ENCODE measurements at regions not wholly inside any gene's neighbourhood (a gene's known extent, or its start where the extent isn't known, plus 50 kb on each side); places are given as distances from the start of the nearest gene placed in this dataset.

DNA sequence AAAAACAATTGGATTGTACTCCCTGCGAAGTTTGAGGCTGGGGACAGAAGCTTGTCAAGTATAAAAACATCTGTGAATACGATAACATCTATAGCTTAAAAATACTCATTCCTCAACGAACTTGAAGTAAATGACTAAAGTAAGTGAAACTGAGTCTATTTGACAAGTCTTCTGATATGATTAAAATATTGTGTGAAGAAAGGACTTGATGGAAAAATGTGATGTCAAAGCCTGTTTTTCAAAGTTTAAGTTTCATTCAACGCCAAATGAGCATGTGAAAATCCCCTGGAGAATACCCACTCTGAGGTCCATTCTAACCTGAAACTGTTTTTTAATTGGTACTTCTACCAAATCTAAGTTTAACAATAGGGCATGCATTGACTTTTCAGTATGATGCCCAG, 122.3 kb upstream of the MDFIC start:
- WGBS, 2 experiments (ENCODE audit: insufficient coverage in 1 of 2, insufficient read length in 1 of 2): 84 to 87% methylated on average over 2 to 4 of the region's 4 CpGs
- Histone ChIP-seq H3K36me3 (ENCODE audit: control insufficient read depth, insufficient read depth, low read length) (no peaks in the 10 kb centered on the region), H3K9me3 (ENCODE audit: control insufficient read depth, low read length) (no peaks in the 10 kb centered on the region), H3K27me3 (ENCODE audit: control insufficient read depth, insufficient read depth, low read length, poor library complexity, severe bottlenecking) (no peaks in the 10 kb centered on the region), H3K4me3 (ENCODE audit: low read length) (no peak overlapping the region), H3K4me1 (ENCODE audit: control insufficient read depth, insufficient read depth, low read length) (no peaks in the 10 kb centered on the region), H3K27ac (ENCODE audit: low read depth, low read length) (no peak overlapping the region), H3K9ac (ENCODE audit: extremely low read depth, low read length, poor library complexity, severe bottlenecking) (no peak overlapping the region)
- no peak overlapping the region for H3K4me3 Mint-ChIP-seq
- H3K9me3 Mint-ChIP-seq: no peaks in the 10 kb centered on the region
- no peaks in the 10 kb centered on the region for H3K36me3 Mint-ChIP-seq (ENCODE audit: low read depth)
- H3K4me1 Mint-ChIP-seq: no peaks in the 10 kb centered on the region
- TF ChIP-seq, protein P1, sequence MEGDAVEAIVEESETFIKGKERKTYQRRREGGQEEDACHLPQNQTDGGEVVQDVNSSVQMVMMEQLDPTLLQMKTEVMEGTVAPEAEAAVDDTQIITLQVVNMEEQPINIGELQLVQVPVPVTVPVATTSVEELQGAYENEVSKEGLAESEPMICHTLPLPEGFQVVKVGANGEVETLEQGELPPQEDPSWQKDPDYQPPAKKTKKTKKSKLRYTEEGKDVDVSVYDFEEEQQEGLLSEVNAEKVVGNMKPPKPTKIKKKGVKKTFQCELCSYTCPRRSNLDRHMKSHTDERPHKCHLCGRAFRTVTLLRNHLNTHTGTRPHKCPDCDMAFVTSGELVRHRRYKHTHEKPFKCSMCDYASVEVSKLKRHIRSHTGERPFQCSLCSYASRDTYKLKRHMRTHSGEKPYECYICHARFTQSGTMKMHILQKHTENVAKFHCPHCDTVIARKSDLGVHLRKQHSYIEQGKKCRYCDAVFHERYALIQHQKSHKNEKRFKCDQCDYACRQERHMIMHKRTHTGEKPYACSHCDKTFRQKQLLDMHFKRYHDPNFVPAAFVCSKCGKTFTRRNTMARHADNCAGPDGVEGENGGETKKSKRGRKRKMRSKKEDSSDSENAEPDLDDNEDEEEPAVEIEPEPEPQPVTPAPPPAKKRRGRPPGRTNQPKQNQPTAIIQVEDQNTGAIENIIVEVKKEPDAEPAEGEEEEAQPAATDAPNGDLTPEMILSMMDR (conservative IDR thresholded peaks at IDR 0.05): no peak
- H3K27me3 Mint-ChIP-seq (ENCODE audit: insufficient read depth): no peaks in the 10 kb centered on the region
- no peak overlapping the region for H3K27ac Mint-ChIP-seq
- no peak for DNase-seq

DNA sequence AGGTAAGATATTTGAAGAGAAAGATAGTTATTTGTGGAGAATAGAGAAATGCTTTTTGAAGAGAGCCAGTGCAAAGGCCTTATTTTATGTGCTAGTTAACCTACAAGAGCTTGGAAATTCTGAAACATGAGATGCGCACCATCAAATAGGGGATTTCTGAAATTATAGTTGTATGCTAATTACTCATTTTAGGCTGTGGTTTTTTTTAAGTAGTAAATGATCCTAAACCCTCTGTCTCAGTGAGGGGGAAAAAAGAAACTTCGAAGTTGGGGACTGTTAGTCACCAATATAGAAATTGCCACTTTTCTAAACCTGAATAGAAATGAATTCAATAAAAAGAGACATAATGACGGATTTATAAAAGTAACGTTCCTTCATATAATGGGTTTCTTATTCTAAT, 119.3 kb upstream of the MDFIC start:
- Mint-ChIP-seq H3K4me3 (no peak overlapping the region), H3K4me1 (no peaks in the 10 kb centered on the region), H3K36me3 (ENCODE audit: low read depth) (no peaks in the 10 kb centered on the region), H3K9me3 (no peaks in the 10 kb centered on the region), H3K27me3 (ENCODE audit: insufficient read depth) (no peaks in the 10 kb centered on the region), H3K27ac (no peak overlapping the region)
- Histone ChIP-seq H3K9me3 (ENCODE audit: control insufficient read depth, low read length) (no peaks in the 10 kb centered on the region), H3K27me3 (ENCODE audit: control insufficient read depth, insufficient read depth, low read length, poor library complexity, severe bottlenecking) (no peaks in the 10 kb centered on the region), H3K4me3 (ENCODE audit: low read length) (no peak overlapping the region), H3K36me3 (ENCODE audit: control insufficient read depth, insufficient read depth, low read length) (no peaks in the 10 kb centered on the region), H3K9ac (ENCODE audit: extremely low read depth, low read length, poor library complexity, severe bottlenecking) (no peak overlapping the region), H3K4me1 (ENCODE audit: control insufficient read depth, insufficient read depth, low read length) (no peaks in the 10 kb centered on the region), H3K27ac (ENCODE audit: low read depth, low read length) (no peak overlapping the region)
- TF ChIP-seq, protein P1 (conservative IDR thresholded peaks at IDR 0.05): no peak
- no peak for DNase-seq
- WGBS, 2 experiments (ENCODE audit: insufficient coverage in 1 of 2, insufficient read length in 1 of 2): 95 to 100% methylated on average over 1 to 2 of the region's 4 CpGs

DNA sequence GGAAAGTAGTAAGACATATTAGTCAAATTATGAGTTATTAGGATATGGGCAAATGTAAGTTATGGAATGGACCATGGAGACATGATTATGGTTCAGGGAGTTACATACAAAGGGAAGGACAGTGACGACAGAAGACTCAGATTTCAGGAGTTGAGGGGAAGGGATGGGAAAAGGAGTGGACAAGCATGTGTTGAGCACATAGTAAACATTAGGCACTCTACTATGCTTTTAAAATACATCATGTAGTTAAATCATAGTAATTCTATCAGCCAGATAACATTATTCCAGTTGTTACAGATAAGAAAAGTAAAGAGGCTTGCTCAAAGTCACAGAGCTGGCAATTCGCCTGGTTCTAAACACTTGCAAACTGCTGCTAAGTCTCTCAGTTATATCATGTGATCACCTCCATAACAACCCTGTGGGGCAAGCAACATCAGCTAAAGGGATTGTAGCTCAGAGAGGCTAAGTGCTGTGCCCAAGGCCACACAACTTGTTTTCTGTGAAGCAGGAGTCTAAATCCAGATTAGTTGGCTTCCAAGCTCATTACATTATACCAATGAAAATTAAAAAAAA, 115.2 kb upstream of the MDFIC start:
- 93 to 100% methylated on average over 2 of the region's 2 CpGs for WGBS, 2 experiments (ENCODE audit: insufficient coverage in 1 of 2, insufficient read length in 1 of 2)
- no peak overlapping the region for H3K4me3 ChIP-seq (ENCODE audit: low read length)
- TF ChIP-seq, protein P1 (conservative IDR thresholded peaks at IDR 0.05): no peak
- H3K4me1 ChIP-seq (ENCODE audit: control insufficient read depth, insufficient read depth, low read length): no peaks in the 10 kb centered on the region
- no peak for DNase-seq
- no peaks in the 10 kb centered on the region for H3K36me3 ChIP-seq (ENCODE audit: control insufficient read depth, insufficient read depth, low read length)
- no peaks in the 10 kb centered on the region for H3K9me3 Mint-ChIP-seq
- H3K4me3 Mint-ChIP-seq: no peak overlapping the region
- no peak overlapping the region for H3K9ac ChIP-seq (ENCODE audit: extremely low read depth, low read length, poor library complexity, severe bottlenecking)
- no peak overlapping the region for H3K27ac ChIP-seq (ENCODE audit: low read depth, low read length)
- no peaks in the 10 kb centered on the region for H3K27me3 ChIP-seq (ENCODE audit: control insufficient read depth, insufficient read depth, low read length, poor library complexity, severe bottlenecking)
- H3K27ac Mint-ChIP-seq: no peak overlapping the region
- H3K9me3 ChIP-seq (ENCODE audit: control insufficient read depth, low read length): no peaks in the 10 kb centered on the region
- no peaks in the 10 kb centered on the region for H3K4me1 Mint-ChIP-seq
- no peaks in the 10 kb centered on the region for H3K27me3 Mint-ChIP-seq (ENCODE audit: insufficient read depth)
- no peaks in the 10 kb centered on the region for H3K36me3 Mint-ChIP-seq (ENCODE audit: low read depth)
